Body of pancreas (tissue), 4 donors: ENCODE measurements at regions not wholly inside any gene's neighbourhood (a gene's known extent, or its start where the extent isn't known, plus 50 kb on each side); places are given as distances from the start of the nearest gene placed in this dataset.

Experiments used
- POLR2A ChIP-seq, 3 donors: fragments of 450-650 bp; IDR thresholded peaks; one replicate each; pipeline ENCODE4 v1.6.1; 2016; ENCODE audit warnings: antibody characterized with exemption in 3 of 3, mild to moderate bottlenecking in 2 of 3
- TF ChIP-seq, protein P1 (sequence below), 7 experiments: fragments of 450-650 bp in 4 of 7; fragments of 200-600 bp in 3 of 7; sonication (generic) in 3 of 7; IDR thresholded peaks; one replicate each; pipeline ENCODE4 v1.5.1; 2016 to 2019; ENCODE audit warnings: antibody characterized with exemption in 7 of 7

DNA sequence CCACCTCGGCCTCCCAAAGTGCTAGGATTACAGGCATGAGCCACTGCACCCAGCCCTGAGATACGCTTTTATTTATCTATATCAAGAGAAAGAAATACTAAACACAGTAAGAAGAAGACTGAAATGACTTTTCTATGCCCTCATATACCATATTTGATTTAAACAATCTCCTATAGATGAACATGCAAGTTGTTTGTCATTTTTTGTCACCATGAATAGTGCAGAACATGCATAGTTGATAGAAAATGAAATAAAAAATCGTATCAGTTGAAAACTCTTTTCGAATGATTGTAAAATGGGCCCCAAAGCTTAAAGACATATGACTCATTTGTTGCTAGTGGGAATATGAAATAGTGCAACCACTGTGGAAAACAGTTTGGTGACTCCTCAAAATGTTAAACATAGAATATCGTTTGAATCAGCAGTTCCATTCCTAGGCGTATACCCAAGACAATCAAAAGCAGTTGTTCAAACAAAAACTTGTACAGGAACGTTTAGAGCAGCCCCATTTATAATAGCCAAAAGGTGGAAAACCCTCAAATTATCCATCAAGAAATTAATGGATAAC, 61.4 kb upstream of the ANKH start:
- no peak for TF ChIP-seq POLR2A (IDR thresholded peaks at IDR 0.05)
- TF ChIP-seq, protein P1, sequence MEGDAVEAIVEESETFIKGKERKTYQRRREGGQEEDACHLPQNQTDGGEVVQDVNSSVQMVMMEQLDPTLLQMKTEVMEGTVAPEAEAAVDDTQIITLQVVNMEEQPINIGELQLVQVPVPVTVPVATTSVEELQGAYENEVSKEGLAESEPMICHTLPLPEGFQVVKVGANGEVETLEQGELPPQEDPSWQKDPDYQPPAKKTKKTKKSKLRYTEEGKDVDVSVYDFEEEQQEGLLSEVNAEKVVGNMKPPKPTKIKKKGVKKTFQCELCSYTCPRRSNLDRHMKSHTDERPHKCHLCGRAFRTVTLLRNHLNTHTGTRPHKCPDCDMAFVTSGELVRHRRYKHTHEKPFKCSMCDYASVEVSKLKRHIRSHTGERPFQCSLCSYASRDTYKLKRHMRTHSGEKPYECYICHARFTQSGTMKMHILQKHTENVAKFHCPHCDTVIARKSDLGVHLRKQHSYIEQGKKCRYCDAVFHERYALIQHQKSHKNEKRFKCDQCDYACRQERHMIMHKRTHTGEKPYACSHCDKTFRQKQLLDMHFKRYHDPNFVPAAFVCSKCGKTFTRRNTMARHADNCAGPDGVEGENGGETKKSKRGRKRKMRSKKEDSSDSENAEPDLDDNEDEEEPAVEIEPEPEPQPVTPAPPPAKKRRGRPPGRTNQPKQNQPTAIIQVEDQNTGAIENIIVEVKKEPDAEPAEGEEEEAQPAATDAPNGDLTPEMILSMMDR (IDR thresholded peaks at IDR 0.05) = no peak
